Amygdala (tissue), 56 donors: ENCODE measurements at regions not wholly inside any gene's neighbourhood (a gene's known extent, or its start where the extent isn't known, plus 50 kb on each side); places are given as distances from the start of the nearest gene placed in this dataset.

ENCODE experiments used
- DNase-seq, 56 donors: peaks; one replicate each; lab custom pipeline; 2025; lab: John Stamatoyannopoulos, UW

GRCh38 chr20:52422574-52423336, 231.2 kb upstream of the ZFP64 start:
- no peak for DNase-seq

GRCh38 chr20:52420805-52421204, 229.2 kb upstream of the ZFP64 start:
- DNase-seq, result no peak

DNA sequence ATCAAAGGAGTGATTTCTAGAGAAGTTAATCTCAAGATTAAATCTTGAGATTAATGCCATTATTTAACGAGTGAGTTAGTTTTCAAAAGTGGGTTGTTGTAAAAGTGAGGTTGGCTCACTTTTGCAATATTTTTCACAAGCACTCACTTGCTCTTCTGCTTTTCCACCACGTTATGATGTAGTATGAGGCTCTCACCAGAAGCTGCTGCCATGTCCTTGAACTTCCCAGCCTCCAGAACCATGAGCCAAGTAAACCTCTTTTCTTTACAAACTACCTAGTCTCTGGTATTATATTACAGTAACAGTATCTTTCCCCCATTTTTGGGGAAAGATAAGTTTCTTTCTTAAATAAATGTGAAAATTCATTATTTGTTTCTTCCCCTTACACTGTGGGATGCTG, 227.6 kb upstream of the ZFP64 start:
- no peak for DNase-seq

DNA sequence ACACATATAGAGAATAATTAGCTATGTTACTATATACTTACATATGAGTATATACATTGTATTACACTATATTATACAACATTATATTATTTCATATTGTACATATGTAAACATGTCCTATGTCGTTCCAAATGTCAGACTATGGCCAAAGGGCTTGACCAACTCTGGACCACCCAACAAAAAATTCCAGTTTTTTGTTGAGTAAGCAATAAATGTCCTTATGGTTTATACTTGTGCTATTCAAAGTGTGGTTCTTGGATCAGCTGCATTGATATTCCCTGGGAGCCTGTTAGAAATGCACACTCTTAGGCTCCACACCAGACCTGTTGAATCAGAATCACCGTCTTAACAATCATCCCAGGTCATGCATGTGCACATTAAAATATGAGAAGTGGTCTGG, 225.4 kb upstream of the ZFP64 start:
- DNase-seq, result no peak

DNA sequence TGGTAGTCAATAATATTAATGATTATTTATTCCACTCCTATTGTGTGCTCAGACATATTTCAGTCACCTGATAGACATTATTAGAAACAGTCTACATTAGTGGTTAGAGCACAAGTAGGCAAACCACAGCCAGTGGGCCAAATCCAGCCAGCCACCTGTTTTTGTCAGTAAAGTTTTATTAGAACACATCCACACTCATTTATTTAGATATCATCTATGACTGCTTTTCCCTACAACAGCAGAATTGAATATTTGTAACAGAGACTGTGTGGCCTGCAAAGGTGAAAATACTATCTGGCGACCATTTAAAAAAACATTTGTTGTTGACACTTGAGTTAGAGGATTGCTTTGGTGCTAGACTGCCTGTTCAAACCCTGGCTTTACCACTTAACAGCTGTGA, 220.0 kb upstream of the ZFP64 start:
- no peak for DNase-seq

GRCh38 chr20:52410731-52411234, 219.2 kb upstream of the ZFP64 start:
- no peak for DNase-seq

GRCh38 chr20:52410182-52410647, 218.6 kb upstream of the ZFP64 start:
- peak in 3 of 56 donors; percentile 1 to 11 (median 10) for DNase-seq

- no peak for DNase-seq
Measured at GRCh38 chr20:52405986-52406385, 214.4 kb upstream of the ZFP64 start.

- no peak for DNase-seq
Measured at GRCh38 chr20:52405417-52405816, 213.8 kb upstream of the ZFP64 start.

DNA sequence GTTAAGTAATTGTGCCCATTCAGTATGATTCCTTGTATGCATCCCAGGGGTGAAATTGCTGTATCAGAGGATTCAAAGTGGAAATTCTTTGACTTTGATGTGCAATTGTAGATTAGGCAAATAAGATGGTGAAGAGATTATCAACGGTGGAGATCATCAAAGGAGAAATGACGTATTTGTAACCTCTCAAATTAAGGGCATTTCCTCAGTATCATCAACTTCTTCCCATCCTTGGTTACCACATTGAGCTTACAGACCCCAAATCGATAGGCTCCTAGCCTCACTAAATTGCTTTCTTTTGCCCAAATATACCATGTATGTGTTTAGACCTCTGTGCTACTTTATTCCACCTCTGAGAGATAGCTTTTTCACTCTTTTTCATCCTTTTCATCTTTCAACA, 213.1 kb upstream of the ZFP64 start:
- no peak for DNase-seq

- DNase-seq, result no peak
Measured at GRCh38 chr20:52402950-52403349, 211.4 kb upstream of the ZFP64 start.

DNA sequence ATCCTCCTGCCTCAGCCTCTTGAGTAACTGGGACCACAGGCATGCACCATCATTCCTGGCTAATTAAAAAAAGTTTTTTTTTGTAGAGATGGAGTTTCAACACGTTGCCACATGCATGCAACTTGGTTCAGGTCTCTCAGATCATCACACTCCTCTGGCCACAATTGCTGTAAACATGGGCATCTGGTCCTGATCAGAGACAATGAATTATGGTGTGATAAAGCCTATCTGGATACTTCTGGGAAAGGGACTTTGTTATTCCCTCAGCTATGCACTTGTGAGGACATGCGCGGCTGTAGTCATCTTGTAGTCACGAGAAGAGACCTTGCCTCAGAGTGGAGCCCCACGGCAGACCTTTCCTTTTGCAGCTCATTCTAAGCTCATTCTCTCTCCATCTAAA, 210.9 kb upstream of the ZFP64 start:
- no peak for DNase-seq

DNA sequence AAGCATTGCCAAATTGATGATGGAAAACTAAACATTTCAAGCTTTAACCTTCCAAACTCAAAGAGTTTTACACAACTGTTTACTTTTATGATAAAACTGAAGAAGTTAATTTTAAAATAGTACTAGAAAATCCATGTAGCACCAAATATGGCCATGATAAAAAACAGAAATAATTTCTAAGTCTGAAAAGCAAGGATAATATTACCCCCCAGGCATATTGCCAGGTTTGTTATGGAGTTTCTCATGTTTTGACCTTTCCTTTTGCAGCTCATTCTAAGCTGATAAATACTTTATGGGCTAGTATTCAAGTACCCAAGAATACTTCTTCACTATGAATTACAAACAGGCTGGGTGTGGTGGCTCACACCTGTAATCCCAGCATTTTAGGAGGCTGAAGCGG, 209.9 kb upstream of the ZFP64 start:
- DNase-seq, result no peak

DNA sequence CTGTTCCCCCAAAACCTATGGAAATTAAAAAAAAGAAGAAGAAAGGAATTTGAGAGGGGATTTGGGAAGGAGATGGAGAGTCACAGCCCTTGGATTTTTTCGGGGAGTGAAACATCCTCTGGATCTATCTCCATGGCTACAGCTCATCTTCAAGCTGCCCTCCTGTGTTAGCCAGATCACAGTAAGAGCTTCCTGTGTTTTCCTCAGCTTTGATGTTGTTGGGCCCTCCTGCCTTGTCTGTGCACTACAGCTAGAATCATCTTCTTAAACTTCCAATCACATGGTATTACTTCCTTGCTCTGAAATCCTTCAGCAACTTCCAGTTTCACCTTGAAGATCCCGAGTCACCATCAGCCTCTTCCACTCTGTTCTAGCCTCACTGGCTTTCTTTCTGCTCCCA, 207.8 kb upstream of the ZFP64 start:
- DNase-seq, result no peak

- DNase-seq, result no peak
Measured at GRCh38 chr20:52389606-52390005, 198.0 kb upstream of the ZFP64 start.

DNA sequence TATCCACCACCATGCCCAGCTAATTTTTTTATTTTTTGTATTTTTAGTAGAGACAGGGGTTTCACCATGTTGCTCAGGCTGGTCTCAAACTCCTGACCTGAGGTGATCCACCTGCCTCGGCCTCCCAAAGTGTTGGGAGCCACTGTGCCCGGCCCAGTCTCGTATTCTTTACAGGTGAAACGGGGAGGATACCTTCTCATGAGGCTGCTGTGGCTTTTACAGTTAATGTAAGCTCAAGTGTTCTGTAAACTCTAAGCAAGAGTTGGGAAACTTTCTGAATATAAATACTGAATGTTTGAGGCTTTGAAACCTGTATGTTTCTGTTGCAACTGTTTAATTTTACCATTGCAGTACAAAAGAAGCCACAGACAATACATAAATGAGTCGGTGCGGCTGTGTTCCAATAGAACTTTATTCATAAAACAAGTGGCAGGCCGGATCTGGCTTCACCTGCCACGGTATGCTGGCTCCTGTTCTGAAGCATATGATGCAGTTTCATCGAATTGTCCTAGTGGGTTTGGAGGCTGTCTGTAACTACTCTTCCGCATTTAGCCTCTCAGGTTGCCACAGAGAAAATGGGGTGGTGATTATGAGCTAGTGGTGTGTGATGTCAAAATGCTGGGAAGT, 192.5 kb upstream of the ZFP64 start:
- DNase-seq, result no peak

DNA sequence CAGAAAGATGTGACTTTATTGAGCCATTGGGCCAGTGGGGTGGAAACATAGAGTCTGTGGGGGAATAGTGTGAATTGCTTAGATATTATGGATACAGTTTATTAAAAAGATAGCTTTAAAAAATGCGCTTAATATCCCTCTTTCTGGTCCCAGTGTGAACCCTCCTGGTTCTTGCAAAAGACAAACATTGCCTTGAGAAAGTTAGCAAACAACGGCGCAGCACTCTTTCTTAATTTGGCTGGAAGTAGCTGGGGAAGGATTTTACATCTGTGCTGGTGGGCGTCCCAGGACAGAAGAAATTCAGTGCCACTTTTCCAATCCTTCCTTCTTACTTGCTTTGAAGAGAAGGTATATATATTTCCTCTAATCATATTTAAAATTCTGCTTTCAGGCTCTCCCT, 191.4 kb upstream of the ZFP64 start:
- no peak for DNase-seq

DNA sequence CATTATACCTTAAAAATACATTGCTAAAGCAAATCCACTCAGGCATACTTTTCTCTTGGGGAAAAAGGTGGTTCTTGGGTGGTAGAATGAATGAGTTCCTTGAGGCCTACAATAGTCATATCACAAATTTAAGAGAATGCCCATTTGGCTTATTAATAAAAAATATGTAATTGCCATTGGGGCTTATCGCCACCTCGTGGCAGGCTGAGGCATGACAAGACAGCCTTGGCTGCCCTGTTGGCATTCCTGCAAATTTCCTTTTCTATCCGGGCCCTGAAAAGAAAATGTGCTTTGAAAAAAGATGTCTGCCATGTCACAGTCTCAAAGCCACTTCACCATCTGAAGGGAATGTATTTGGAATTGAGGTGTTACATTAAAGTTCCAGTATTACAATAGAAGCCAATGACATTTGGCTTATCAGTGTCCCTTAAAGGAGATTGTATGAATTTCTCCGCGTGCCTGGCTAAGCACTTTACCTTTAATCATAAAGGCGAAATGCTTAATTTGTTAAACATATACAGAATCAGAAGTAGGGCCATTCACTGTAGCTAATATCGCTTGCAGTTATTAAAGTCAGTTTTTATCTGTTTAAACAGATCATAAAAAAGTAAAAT, 188.3 kb upstream of the ZFP64 start:
- DNase-seq, result peak in 5 of 56 donors; percentile 0 to 33 (median 7)

DNA sequence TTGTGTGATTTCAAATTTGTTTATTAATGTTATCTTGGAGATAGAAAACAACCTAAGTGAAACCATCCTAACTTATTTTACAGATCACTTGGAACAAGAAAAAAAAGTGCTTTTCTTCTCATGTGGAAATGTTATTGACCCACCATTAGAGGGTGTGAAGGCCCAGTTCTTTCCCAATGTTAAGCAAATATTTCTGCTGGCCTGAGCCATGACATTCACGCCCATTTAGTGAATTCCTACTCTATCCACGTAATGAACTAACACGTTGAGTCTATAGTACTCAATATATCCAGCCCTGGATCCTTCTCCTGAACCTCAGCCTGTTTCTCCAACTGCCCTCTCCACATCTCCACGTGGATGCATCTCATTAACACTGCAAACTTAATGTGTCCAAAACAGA, 180.6 kb upstream of the ZFP64 start:
- DNase-seq, result no peak

GRCh38 chr20:52365688-52366087, 174.1 kb upstream of the ZFP64 start:
- no peak for DNase-seq

DNA sequence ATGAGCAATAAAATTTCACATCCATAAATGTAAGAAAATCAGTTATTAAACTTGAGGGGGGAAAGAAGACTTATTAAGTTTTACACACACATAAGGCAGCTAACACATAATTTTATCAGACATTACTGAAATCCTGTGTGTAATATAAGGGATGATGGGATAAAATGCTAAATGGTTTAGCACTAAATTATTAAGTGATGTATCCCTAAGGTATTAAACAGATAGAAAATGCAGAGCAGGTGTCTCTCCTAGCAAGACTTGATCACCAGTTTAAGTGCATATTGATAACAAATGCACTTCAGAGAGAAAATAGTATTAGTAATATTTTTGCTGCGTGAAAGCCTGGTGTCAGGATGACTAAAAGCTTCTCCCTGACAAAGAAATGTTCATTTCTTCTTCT, 172.8 kb upstream of the ZFP64 start:
- DNase-seq, result no peak

- no peak for DNase-seq
Measured at GRCh38 chr20:52361650-52362049, 170.1 kb upstream of the ZFP64 start.
